ENCODE measurements at regions not wholly inside any gene's neighbourhood (a gene's known extent, or its start where the extent isn't known, plus 50 kb on each side); places are given as distances from the start of the nearest gene placed in this dataset.
"Not testable (repeated sequence)": the region's sequence is repeated elsewhere in the genome, so short reads cannot be mapped to it uniquely, and the experiment has no call there.

DNA sequence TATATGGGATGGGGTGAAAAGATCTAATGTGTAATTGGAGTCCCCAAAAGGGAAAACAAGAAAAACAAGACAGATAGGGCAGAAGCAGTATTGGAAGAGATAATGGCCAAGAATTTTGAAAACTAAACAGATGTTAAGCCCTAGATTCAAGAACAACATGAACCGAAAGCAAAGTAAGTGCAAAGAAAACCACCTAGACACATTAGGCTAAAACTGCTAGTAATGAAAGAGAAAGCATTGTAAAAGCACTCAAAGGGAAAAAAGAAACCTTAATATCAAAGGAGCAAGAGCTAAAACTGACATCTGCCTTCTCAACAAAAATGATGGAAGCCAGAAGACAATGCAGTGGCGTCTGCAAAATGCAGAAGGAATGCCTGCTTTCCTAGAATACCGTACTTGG, 91.0 kb downstream of the CDRT15L2 start:
- TF ChIP-seq, protein P1, sequence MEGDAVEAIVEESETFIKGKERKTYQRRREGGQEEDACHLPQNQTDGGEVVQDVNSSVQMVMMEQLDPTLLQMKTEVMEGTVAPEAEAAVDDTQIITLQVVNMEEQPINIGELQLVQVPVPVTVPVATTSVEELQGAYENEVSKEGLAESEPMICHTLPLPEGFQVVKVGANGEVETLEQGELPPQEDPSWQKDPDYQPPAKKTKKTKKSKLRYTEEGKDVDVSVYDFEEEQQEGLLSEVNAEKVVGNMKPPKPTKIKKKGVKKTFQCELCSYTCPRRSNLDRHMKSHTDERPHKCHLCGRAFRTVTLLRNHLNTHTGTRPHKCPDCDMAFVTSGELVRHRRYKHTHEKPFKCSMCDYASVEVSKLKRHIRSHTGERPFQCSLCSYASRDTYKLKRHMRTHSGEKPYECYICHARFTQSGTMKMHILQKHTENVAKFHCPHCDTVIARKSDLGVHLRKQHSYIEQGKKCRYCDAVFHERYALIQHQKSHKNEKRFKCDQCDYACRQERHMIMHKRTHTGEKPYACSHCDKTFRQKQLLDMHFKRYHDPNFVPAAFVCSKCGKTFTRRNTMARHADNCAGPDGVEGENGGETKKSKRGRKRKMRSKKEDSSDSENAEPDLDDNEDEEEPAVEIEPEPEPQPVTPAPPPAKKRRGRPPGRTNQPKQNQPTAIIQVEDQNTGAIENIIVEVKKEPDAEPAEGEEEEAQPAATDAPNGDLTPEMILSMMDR (IDR thresholded peaks at IDR 0.05): not testable (repeated sequence)
- TF ChIP-seq POLR2A, EP300 (IDR thresholded peaks at IDR 0.05): not testable (repeated sequence)

Measured in tibial nerve (tissue), 4 donors.